ENCODE measurements at regions not wholly inside any gene's neighbourhood (a gene's known extent, or its start where the extent isn't known, plus 50 kb on each side); places are given as distances from the start of the nearest gene placed in this dataset.

- TF ChIP-seq CTCF (conservative IDR thresholded peaks at IDR 0.05; ENCODE audit: low read depth, low read length) (no peak), EZH2 (IDR thresholded peaks at IDR 0.05; ENCODE audit: borderline replicate concordance, low read depth, low read length, poor library complexity, severe bottlenecking) (no peak)
These were observed 54.5 kb upstream of the ATP11B start for GRCh38 chr3:182738583-182739411.
